HG02588 (cell line): ENCODE measurements at regions not wholly inside any gene's neighbourhood (a gene's known extent, or its start where the extent isn't known, plus 50 kb on each side); places are given as distances from the start of the nearest gene placed in this dataset.
"Not testable (repeated sequence)": the region's sequence is repeated elsewhere in the genome, so short reads cannot be mapped to it uniquely, and the experiment has no call there.

Source experiments
- ATAC-seq: cut with Tn5 transposase; IDR thresholded peaks from one replicate; pipeline ENCODE4 v1.9.1; 2021; ENCODE audit warnings: mild to moderate bottlenecking, moderate library complexity; ENCODE audit not compliant: unreplicated experiment

GRCh38 chr18:28514699-28515098, 337.8 kb upstream of the CDH2 start:
- no peak for ATAC-seq

- no peak for ATAC-seq
Measured at GRCh38 chr18:28512357-28512756, 335.4 kb upstream of the CDH2 start.

- ATAC-seq: no peak
Measured at GRCh38 chr18:28511413-28511821, 334.5 kb upstream of the CDH2 start.

- no peak for ATAC-seq
Measured at GRCh38 chr18:28510210-28510609, 333.3 kb upstream of the CDH2 start.

GRCh38 chr18:28504066-28504465, 327.1 kb upstream of the CDH2 start:
- no peak for ATAC-seq

GRCh38 chr18:28494151-28494550, 317.2 kb upstream of the CDH2 start:
- ATAC-seq: no peak

GRCh38 chr18:28485918-28486317, 309.0 kb upstream of the CDH2 start:
- no peak for ATAC-seq

- no peak for ATAC-seq
Measured at GRCh38 chr18:28485210-28485801, 308.4 kb upstream of the CDH2 start.

- no peak for ATAC-seq
Measured at GRCh38 chr18:28478531-28478930, 301.6 kb upstream of the CDH2 start.

GRCh38 chr18:28476302-28476701, 299.4 kb upstream of the CDH2 start:
- ATAC-seq: no peak

GRCh38 chr18:28469946-28470345, 293.0 kb upstream of the CDH2 start:
- no peak for ATAC-seq

- ATAC-seq: no peak
Measured at GRCh38 chr18:28468901-28469300, 292.0 kb upstream of the CDH2 start.

- no peak for ATAC-seq
Measured at GRCh38 chr18:28466204-28466603, 289.3 kb upstream of the CDH2 start.

- no peak for ATAC-seq
Measured at GRCh38 chr18:28459587-28459986, 282.7 kb upstream of the CDH2 start.

GRCh38 chr18:28458751-28459150, 281.8 kb upstream of the CDH2 start:
- ATAC-seq: no peak

- no peak for ATAC-seq
Measured at GRCh38 chr18:28457784-28458183, 280.9 kb upstream of the CDH2 start.

GRCh38 chr18:28455971-28456370, 279.0 kb upstream of the CDH2 start:
- no peak for ATAC-seq

GRCh38 chr18:28439870-28440269, 262.9 kb upstream of the CDH2 start:
- ATAC-seq: no peak

GRCh38 chr18:28438381-28438780, 261.5 kb upstream of the CDH2 start:
- ATAC-seq: no peak

- ATAC-seq: no peak
Measured at GRCh38 chr18:28432339-28432738, 255.4 kb upstream of the CDH2 start.

- ATAC-seq: no peak
Measured at GRCh38 chr18:28425886-28426285, 249.0 kb upstream of the CDH2 start.

GRCh38 chr18:28422577-28422976, 245.6 kb upstream of the CDH2 start:
- no peak for ATAC-seq

- ATAC-seq: not testable (repeated sequence)
Measured at GRCh38 chr18:28421950-28422349, 245.0 kb upstream of the CDH2 start.
